ENCODE measurements at regions not wholly inside any gene's neighbourhood (a gene's known extent, or its start where the extent isn't known, plus 50 kb on each side); places are given as distances from the start of the nearest gene placed in this dataset.
"Not testable (repeated sequence)": the region's sequence is repeated elsewhere in the genome, so short reads cannot be mapped to it uniquely, and the experiment has no call there.

- Histone ChIP-seq H3K27me3 (no peaks in the 10 kb centered on the region), H3K4me1 (no peaks in the 10 kb centered on the region), H3K9me3 (peaks cover 0 to 37% (median 24%) of the 10 kb centered on the region in 4 donors), H3K27ac (no peak overlapping the region), H3K4me3 (no peak overlapping the region), H3K36me3 (no peaks in the 10 kb centered on the region)
- intact Hi-C loops (cut with DNase I; ENCODE audit: low total_unique reads) = no loop called here
- TF ChIP-seq POLR2AphosphoS5 (IDR thresholded peaks at IDR 0.05) = no peak
- no peak for TF ChIP-seq EP300 (IDR thresholded peaks at IDR 0.05)
- TF ChIP-seq POLR2A (IDR thresholded peaks at IDR 0.05) = no peak
- no peak for TF ChIP-seq CTCF (IDR thresholded peaks at IDR 0.05)
- DNase-seq = no peak
- 51 to 64% (median 53%) methylated on average over 7 of the region's 7 CpGs for WGBS, 5 donors
Observed at GRCh38 chr17:22337467-22337866, 645.1 kb downstream of the KCNJ18 start.

GRCh38 chr17:22356603-22357002 lies 664.3 kb downstream of the KCNJ18 start:
- H3K9me3 ChIP-seq; intact Hi-C loops (cut with DNase I; ENCODE audit: low total_unique reads); DNase-seq; H3K4me3 ChIP-seq; H3K36me3 ChIP-seq; H3K4me1 ChIP-seq; H3K27me3 ChIP-seq; H3K27ac ChIP-seq: not testable (repeated sequence)
- WGBS, 5 donors = 39 to 58% (median 44%) methylated on average over 2 of the region's 2 CpGs

- H3K27me3 ChIP-seq; H3K4me1 ChIP-seq; H3K4me3 ChIP-seq; intact Hi-C loops (cut with DNase I; ENCODE audit: low total_unique reads); DNase-seq; H3K36me3 ChIP-seq; H3K27ac ChIP-seq: not testable (repeated sequence)
- 22 to 36% (median 29%) methylated on average over 3 of the region's 3 CpGs for WGBS, 5 donors
- peaks cover 0 to 28% (median 11%) of the 10 kb centered on the region in 4 donors for H3K9me3 ChIP-seq
Observed at GRCh38 chr17:22370988-22371387, 678.7 kb downstream of the KCNJ18 start.

GRCh38 chr17:22373911-22374310 lies 681.6 kb downstream of the KCNJ18 start:
- Histone ChIP-seq H3K27ac (no peak overlapping the region), H3K9me3 (peaks cover 0 to 23% (median 10%) of the 10 kb centered on the region in 4 donors), H3K27me3 (no peaks in the 10 kb centered on the region), H3K4me3 (no peak overlapping the region), H3K36me3 (no peaks in the 10 kb centered on the region), H3K4me1 (no peaks in the 10 kb centered on the region)
- intact Hi-C loops (cut with DNase I; ENCODE audit: low total_unique reads) = no loop called here
- TF ChIP-seq CTCF (IDR thresholded peaks at IDR 0.05) (no peak), POLR2AphosphoS5 (IDR thresholded peaks at IDR 0.05) (no peak), POLR2A (IDR thresholded peaks at IDR 0.05) (no peak), EP300 (IDR thresholded peaks at IDR 0.05) (no peak)
- WGBS, 5 donors = 48 to 62% (median 52%) methylated on average over 6 of the region's 6 CpGs
- DNase-seq = no peak

- Histone ChIP-seq H3K9me3 (peaks cover 0 to 23% (median 10%) of the 10 kb centered on the region in 4 donors), H3K27me3 (no peaks in the 10 kb centered on the region), H3K4me1 (no peaks in the 10 kb centered on the region), H3K36me3 (no peaks in the 10 kb centered on the region), H3K4me3 (no peak overlapping the region), H3K27ac (no peak overlapping the region)
- no peak for DNase-seq
- no peak for TF ChIP-seq POLR2AphosphoS5 (IDR thresholded peaks at IDR 0.05)
- no peak for TF ChIP-seq EP300 (IDR thresholded peaks at IDR 0.05)
- TF ChIP-seq CTCF (IDR thresholded peaks at IDR 0.05) = no peak
- TF ChIP-seq POLR2A (IDR thresholded peaks at IDR 0.05) = no peak
- WGBS, 5 donors = 72 to 83% (median 80%) methylated on average over 16 to 18 of the region's 18 CpGs
- intact Hi-C loops (cut with DNase I; ENCODE audit: low total_unique reads) = no loop called here
Observed at GRCh38 chr17:22374741-22375140, 682.4 kb downstream of the KCNJ18 start.

- H3K9me3 ChIP-seq = peaks cover 0 to 11% (median 5%) of the 10 kb centered on the region in 4 donors
- H3K27ac ChIP-seq; DNase-seq; intact Hi-C loops (cut with DNase I; ENCODE audit: low total_unique reads); H3K4me1 ChIP-seq; H3K36me3 ChIP-seq; H3K27me3 ChIP-seq; H3K4me3 ChIP-seq: not testable (repeated sequence)
- WGBS, 5 donors = 68 to 85% (median 81%) methylated on average over 16 to 19 of the region's 41 CpGs; no CpG with 5 or more reads in 2 of the 5 donors
Observed at GRCh38 chr17:22376747-22377146, 684.4 kb downstream of the KCNJ18 start.

GRCh38 chr17:22378748-22379147 lies 686.4 kb downstream of the KCNJ18 start:
- H3K27ac ChIP-seq; intact Hi-C loops (cut with DNase I; ENCODE audit: low total_unique reads); H3K36me3 ChIP-seq; DNase-seq; H3K4me3 ChIP-seq; H3K27me3 ChIP-seq; H3K4me1 ChIP-seq: not testable (repeated sequence)
- peaks cover 1 to 12% (median 6%) of the 10 kb centered on the region in 4 donors for H3K9me3 ChIP-seq
- 61 to 83% (median 75%) methylated on average over 3 to 8 of the region's 19 CpGs; no CpG with 5 or more reads in 2 of the 5 donors for WGBS, 5 donors

GRCh38 chr17:22381589-22381988 lies 689.3 kb downstream of the KCNJ18 start:
- WGBS, 5 donors = 80% methylated on average over 7 of the region's 40 CpGs; no CpG with 5 or more reads in 4 of the 5 donors
- not testable (repeated sequence) for H3K27ac ChIP-seq

More at GRCh38 chr17:22381589-22381988, 689.3 kb downstream of the KCNJ18 start:
- H3K4me3 ChIP-seq; intact Hi-C loops (cut with DNase I; ENCODE audit: low total_unique reads); H3K27me3 ChIP-seq; H3K36me3 ChIP-seq; H3K4me1 ChIP-seq; DNase-seq; H3K9me3 ChIP-seq: not testable (repeated sequence)
